ENCODE measurements at regions not wholly inside any gene's neighbourhood (a gene's known extent, or its start where the extent isn't known, plus 50 kb on each side); places are given as distances from the start of the nearest gene placed in this dataset.

- no peak overlapping the region for H3K27ac ChIP-seq (ENCODE audit: low read length)
- no peaks in the 10 kb centered on the region for H3K9me3 ChIP-seq (ENCODE audit: control insufficient read depth in 1 of 2, low read length in 2 of 2)
- H3K36me3 ChIP-seq (ENCODE audit: control insufficient read depth in 1 of 2, insufficient read depth in 2 of 2, low read length in 2 of 2), result no peaks in the 10 kb centered on the region
- H3K4me3 ChIP-seq (ENCODE audit: low read depth in 1 of 2, low read length in 2 of 2), result no peak overlapping the region
- H3K27me3 ChIP-seq (ENCODE audit: low read depth, low read length), result no peaks in the 10 kb centered on the region
- H3K4me1 ChIP-seq (ENCODE audit: control insufficient read depth in 1 of 2, insufficient read depth in 2 of 2, low read length in 2 of 2), result no peaks in the 10 kb centered on the region
Measured at GRCh38 chr2:215597577-215597976, 161.7 kb upstream of the FN1 start.

GRCh38 chr2:215594766-215595165, 158.9 kb upstream of the FN1 start:
- Histone ChIP-seq H3K4me3 (ENCODE audit: low read depth in 1 of 2, low read length in 2 of 2) (no peak overlapping the region), H3K9me3 (ENCODE audit: control insufficient read depth in 1 of 2, low read length in 2 of 2) (no peaks in the 10 kb centered on the region), H3K27ac (ENCODE audit: low read length) (no peak overlapping the region), H3K4me1 (ENCODE audit: control insufficient read depth in 1 of 2, insufficient read depth in 2 of 2, low read length in 2 of 2) (no peaks in the 10 kb centered on the region), H3K36me3 (ENCODE audit: control insufficient read depth in 1 of 2, insufficient read depth in 2 of 2, low read length in 2 of 2) (no peaks in the 10 kb centered on the region), H3K27me3 (ENCODE audit: low read depth, low read length) (no peaks in the 10 kb centered on the region)

- no peak overlapping the region for H3K4me3 ChIP-seq (ENCODE audit: low read depth in 1 of 2, low read length in 2 of 2)
- H3K27ac ChIP-seq (ENCODE audit: low read length), result no peak overlapping the region
- H3K27me3 ChIP-seq (ENCODE audit: low read depth, low read length), result no peaks in the 10 kb centered on the region
- no peaks in the 10 kb centered on the region for H3K4me1 ChIP-seq (ENCODE audit: control insufficient read depth in 1 of 2, insufficient read depth in 2 of 2, low read length in 2 of 2)
- H3K36me3 ChIP-seq (ENCODE audit: control insufficient read depth in 1 of 2, insufficient read depth in 2 of 2, low read length in 2 of 2), result no peaks in the 10 kb centered on the region
- no peaks in the 10 kb centered on the region for H3K9me3 ChIP-seq (ENCODE audit: control insufficient read depth in 1 of 2, low read length in 2 of 2)
Measured at GRCh38 chr2:215590010-215590745, 154.3 kb upstream of the FN1 start.

GRCh38 chr2:215583881-215584280, 148.0 kb upstream of the FN1 start:
- no peak overlapping the region for H3K4me3 ChIP-seq (ENCODE audit: low read depth in 1 of 2, low read length in 2 of 2)
- no peaks in the 10 kb centered on the region for H3K9me3 ChIP-seq (ENCODE audit: control insufficient read depth in 1 of 2, low read length in 2 of 2)
- no peaks in the 10 kb centered on the region for H3K27me3 ChIP-seq (ENCODE audit: low read depth, low read length)
- no peaks in the 10 kb centered on the region for H3K4me1 ChIP-seq (ENCODE audit: control insufficient read depth in 1 of 2, insufficient read depth in 2 of 2, low read length in 2 of 2)
- no peak overlapping the region for H3K27ac ChIP-seq (ENCODE audit: low read length)
- no peaks in the 10 kb centered on the region for H3K36me3 ChIP-seq (ENCODE audit: control insufficient read depth in 1 of 2, insufficient read depth in 2 of 2, low read length in 2 of 2)

- H3K36me3 ChIP-seq (ENCODE audit: control insufficient read depth in 1 of 2, insufficient read depth in 2 of 2, low read length in 2 of 2), result no peaks in the 10 kb centered on the region
- no peaks in the 10 kb centered on the region for H3K4me1 ChIP-seq (ENCODE audit: control insufficient read depth in 1 of 2, insufficient read depth in 2 of 2, low read length in 2 of 2)
- H3K4me3 ChIP-seq (ENCODE audit: low read depth in 1 of 2, low read length in 2 of 2), result no peak overlapping the region
- H3K9me3 ChIP-seq (ENCODE audit: control insufficient read depth in 1 of 2, low read length in 2 of 2), result no peaks in the 10 kb centered on the region
- H3K27me3 ChIP-seq (ENCODE audit: low read depth, low read length), result no peaks in the 10 kb centered on the region
- H3K27ac ChIP-seq (ENCODE audit: low read length), result no peak overlapping the region
Measured at GRCh38 chr2:215579809-215580208, 143.9 kb upstream of the FN1 start.

- no peaks in the 10 kb centered on the region for H3K9me3 ChIP-seq (ENCODE audit: control insufficient read depth in 1 of 2, low read length in 2 of 2)
- H3K27ac ChIP-seq (ENCODE audit: low read length), result no peak overlapping the region
- H3K4me1 ChIP-seq (ENCODE audit: control insufficient read depth in 1 of 2, insufficient read depth in 2 of 2, low read length in 2 of 2), result no peaks in the 10 kb centered on the region
- H3K27me3 ChIP-seq (ENCODE audit: low read depth, low read length), result no peaks in the 10 kb centered on the region
- H3K4me3 ChIP-seq (ENCODE audit: low read depth in 1 of 2, low read length in 2 of 2), result no peak overlapping the region
- no peaks in the 10 kb centered on the region for H3K36me3 ChIP-seq (ENCODE audit: control insufficient read depth in 1 of 2, insufficient read depth in 2 of 2, low read length in 2 of 2)
Measured at GRCh38 chr2:215577356-215577755, 141.5 kb upstream of the FN1 start.

GRCh38 chr2:215576572-215576971, 140.7 kb upstream of the FN1 start:
- Histone ChIP-seq H3K4me1 (ENCODE audit: control insufficient read depth in 1 of 2, insufficient read depth in 2 of 2, low read length in 2 of 2) (no peaks in the 10 kb centered on the region), H3K36me3 (ENCODE audit: control insufficient read depth in 1 of 2, insufficient read depth in 2 of 2, low read length in 2 of 2) (no peaks in the 10 kb centered on the region), H3K4me3 (ENCODE audit: low read depth in 1 of 2, low read length in 2 of 2) (no peak overlapping the region), H3K27ac (ENCODE audit: low read length) (no peak overlapping the region), H3K27me3 (ENCODE audit: low read depth, low read length) (no peaks in the 10 kb centered on the region), H3K9me3 (ENCODE audit: control insufficient read depth in 1 of 2, low read length in 2 of 2) (no peaks in the 10 kb centered on the region)

- no peak overlapping the region for H3K27ac ChIP-seq (ENCODE audit: low read length)
- H3K4me1 ChIP-seq (ENCODE audit: control insufficient read depth in 1 of 2, insufficient read depth in 2 of 2, low read length in 2 of 2), result no peaks in the 10 kb centered on the region
- H3K4me3 ChIP-seq (ENCODE audit: low read depth in 1 of 2, low read length in 2 of 2), result no peak overlapping the region
- H3K9me3 ChIP-seq (ENCODE audit: control insufficient read depth in 1 of 2, low read length in 2 of 2), result no peaks in the 10 kb centered on the region
- H3K36me3 ChIP-seq (ENCODE audit: control insufficient read depth in 1 of 2, insufficient read depth in 2 of 2, low read length in 2 of 2), result no peaks in the 10 kb centered on the region
- H3K27me3 ChIP-seq (ENCODE audit: low read depth, low read length), result no peaks in the 10 kb centered on the region
Measured at GRCh38 chr2:215573496-215573895, 137.6 kb upstream of the FN1 start.

GRCh38 chr2:215572341-215572848, 136.5 kb upstream of the FN1 start:
- H3K4me1 ChIP-seq (ENCODE audit: control insufficient read depth in 1 of 2, insufficient read depth in 2 of 2, low read length in 2 of 2), result no peaks in the 10 kb centered on the region
- no peak overlapping the region for H3K27ac ChIP-seq (ENCODE audit: low read length)
- no peak overlapping the region for H3K4me3 ChIP-seq (ENCODE audit: low read depth in 1 of 2, low read length in 2 of 2)
- H3K27me3 ChIP-seq (ENCODE audit: low read depth, low read length), result no peaks in the 10 kb centered on the region
- H3K36me3 ChIP-seq (ENCODE audit: control insufficient read depth in 1 of 2, insufficient read depth in 2 of 2, low read length in 2 of 2), result no peaks in the 10 kb centered on the region
- H3K9me3 ChIP-seq (ENCODE audit: control insufficient read depth in 1 of 2, low read length in 2 of 2), result no peaks in the 10 kb centered on the region

- Histone ChIP-seq H3K4me3 (ENCODE audit: low read depth in 1 of 2, low read length in 2 of 2) (no peak overlapping the region), H3K27me3 (ENCODE audit: low read depth, low read length) (no peaks in the 10 kb centered on the region), H3K4me1 (ENCODE audit: control insufficient read depth in 1 of 2, insufficient read depth in 2 of 2, low read length in 2 of 2) (no peaks in the 10 kb centered on the region), H3K36me3 (ENCODE audit: control insufficient read depth in 1 of 2, insufficient read depth in 2 of 2, low read length in 2 of 2) (no peaks in the 10 kb centered on the region), H3K27ac (ENCODE audit: low read length) (no peak overlapping the region), H3K9me3 (ENCODE audit: control insufficient read depth in 1 of 2, low read length in 2 of 2) (no peaks in the 10 kb centered on the region)
Measured at GRCh38 chr2:215571689-215572088, 135.8 kb upstream of the FN1 start.

- H3K36me3 ChIP-seq (ENCODE audit: control insufficient read depth in 1 of 2, insufficient read depth in 2 of 2, low read length in 2 of 2), result no peaks in the 10 kb centered on the region
- no peak overlapping the region for H3K27ac ChIP-seq (ENCODE audit: low read length)
- H3K27me3 ChIP-seq (ENCODE audit: low read depth, low read length), result no peaks in the 10 kb centered on the region
- H3K4me1 ChIP-seq (ENCODE audit: control insufficient read depth in 1 of 2, insufficient read depth in 2 of 2, low read length in 2 of 2), result no peaks in the 10 kb centered on the region
- no peak overlapping the region for H3K4me3 ChIP-seq (ENCODE audit: low read depth in 1 of 2, low read length in 2 of 2)
- H3K9me3 ChIP-seq (ENCODE audit: control insufficient read depth in 1 of 2, low read length in 2 of 2), result no peaks in the 10 kb centered on the region
Measured at GRCh38 chr2:215567504-215567903, 131.6 kb upstream of the FN1 start.

GRCh38 chr2:215565897-215566296, 130.0 kb upstream of the FN1 start:
- Histone ChIP-seq H3K9me3 (ENCODE audit: control insufficient read depth in 1 of 2, low read length in 2 of 2) (no peaks in the 10 kb centered on the region), H3K27me3 (ENCODE audit: low read depth, low read length) (no peaks in the 10 kb centered on the region)

More at GRCh38 chr2:215565897-215566296, 130.0 kb upstream of the FN1 start:
- Histone ChIP-seq H3K4me3 (ENCODE audit: low read depth in 1 of 2, low read length in 2 of 2) (no peak overlapping the region), H3K27ac (ENCODE audit: low read length) (no peak overlapping the region), H3K36me3 (ENCODE audit: control insufficient read depth in 1 of 2, insufficient read depth in 2 of 2, low read length in 2 of 2) (no peaks in the 10 kb centered on the region), H3K4me1 (ENCODE audit: control insufficient read depth in 1 of 2, insufficient read depth in 2 of 2, low read length in 2 of 2) (no peaks in the 10 kb centered on the region)
